Hepatocyte (in vitro differentiated cells): ENCODE measurements at regions not wholly inside any gene's neighbourhood (a gene's known extent, or its start where the extent isn't known, plus 50 kb on each side); places are given as distances from the start of the nearest gene placed in this dataset.

Experiments used
- EZH2phosphoT487 ChIP-seq: fragments of 200-600 bp; sonication (generic); IDR thresholded peaks from one replicate; pipeline ENCODE4 v1.6.1; 2018; ENCODE audit warnings: antibody characterized with exemption, mild to moderate bottlenecking, low read depth, moderate library complexity; ENCODE audit not compliant: unreplicated experiment, severe bottlenecking
- TF ChIP-seq, protein P1 (sequence below): fragments of 200-600 bp; sonication (generic); IDR thresholded peaks from 2 replicates; pipeline ENCODE4 v1.5.1; 2016; ENCODE audit warnings: antibody characterized with exemption, mild to moderate bottlenecking; ENCODE audit not compliant: poor library complexity

DNA sequence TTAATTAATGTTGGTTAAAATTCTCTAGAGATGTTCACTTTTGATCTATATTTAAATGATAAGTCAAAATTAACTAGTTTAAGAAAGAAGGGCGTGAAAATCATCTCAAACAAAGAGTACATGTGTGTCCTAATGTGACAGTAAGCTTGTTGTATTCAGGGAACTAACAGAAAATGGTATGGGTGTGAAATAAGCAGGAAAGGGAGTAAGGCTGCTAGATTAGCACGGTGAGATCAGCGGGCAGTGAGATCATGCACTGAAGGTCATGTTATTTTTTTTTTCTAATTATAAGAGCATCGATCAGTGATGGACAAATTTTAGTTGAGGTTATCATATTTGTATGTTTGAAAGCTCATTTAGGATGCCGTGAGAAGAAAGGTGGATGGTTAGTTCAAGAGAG lies 430.8 kb downstream of the DIPK2A start:
- TF ChIP-seq, protein P1, sequence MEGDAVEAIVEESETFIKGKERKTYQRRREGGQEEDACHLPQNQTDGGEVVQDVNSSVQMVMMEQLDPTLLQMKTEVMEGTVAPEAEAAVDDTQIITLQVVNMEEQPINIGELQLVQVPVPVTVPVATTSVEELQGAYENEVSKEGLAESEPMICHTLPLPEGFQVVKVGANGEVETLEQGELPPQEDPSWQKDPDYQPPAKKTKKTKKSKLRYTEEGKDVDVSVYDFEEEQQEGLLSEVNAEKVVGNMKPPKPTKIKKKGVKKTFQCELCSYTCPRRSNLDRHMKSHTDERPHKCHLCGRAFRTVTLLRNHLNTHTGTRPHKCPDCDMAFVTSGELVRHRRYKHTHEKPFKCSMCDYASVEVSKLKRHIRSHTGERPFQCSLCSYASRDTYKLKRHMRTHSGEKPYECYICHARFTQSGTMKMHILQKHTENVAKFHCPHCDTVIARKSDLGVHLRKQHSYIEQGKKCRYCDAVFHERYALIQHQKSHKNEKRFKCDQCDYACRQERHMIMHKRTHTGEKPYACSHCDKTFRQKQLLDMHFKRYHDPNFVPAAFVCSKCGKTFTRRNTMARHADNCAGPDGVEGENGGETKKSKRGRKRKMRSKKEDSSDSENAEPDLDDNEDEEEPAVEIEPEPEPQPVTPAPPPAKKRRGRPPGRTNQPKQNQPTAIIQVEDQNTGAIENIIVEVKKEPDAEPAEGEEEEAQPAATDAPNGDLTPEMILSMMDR, result no peak
- no peak for TF ChIP-seq EZH2phosphoT487
